ENCODE measurements at regions not wholly inside any gene's neighbourhood (a gene's known extent, or its start where the extent isn't known, plus 50 kb on each side); places are given as distances from the start of the nearest gene placed in this dataset.

- no peak for TF ChIP-seq POLR2AphosphoS5 (IDR thresholded peaks at IDR 0.05; ENCODE audit: low read depth, low read length)
- TF ChIP-seq POLR2A (IDR thresholded peaks at IDR 0.05; ENCODE audit: low read depth, low read length), result no peak
- TF ChIP-seq TAF1 (IDR thresholded peaks at IDR 0.05; ENCODE audit: low read depth, low read length), result no peak
- no peak for TF ChIP-seq PAX5 (IDR thresholded peaks at IDR 0.05; ENCODE audit: insufficient read depth, low read length, severe bottlenecking)
These were observed 83.4 kb upstream of the ESRRB start for GRCh38 chr14:76292561-76292960.
